Transverse colon (tissue), 3 donors: ENCODE measurements at regions not wholly inside any gene's neighbourhood (a gene's known extent, or its start where the extent isn't known, plus 50 kb on each side); places are given as distances from the start of the nearest gene placed in this dataset.

ENCODE experiments used
- CTCF ChIP-seq, 5 experiments: fragments of 200-600 bp in 3 of 5; fragments of 450-650 bp in 2 of 5; sonication (generic) in 3 of 5; IDR thresholded peaks; 1 replicate in 2 of 5; 2 replicates in 3 of 5; pipeline ENCODE4 v1.5.1; 2016 to 2017; ENCODE audit warnings: antibody characterized with exemption in 5 of 5, inconsistent platforms in 3 of 5, mild to moderate bottlenecking in 2 of 5, moderate library complexity in 1 of 5
- POLR2A ChIP-seq: fragments of 450-650 bp; IDR thresholded peaks from one replicate; pipeline ENCODE4 v1.6.1; 2016; ENCODE audit warnings: antibody characterized with exemption, mild to moderate bottlenecking, moderate library complexity

DNA sequence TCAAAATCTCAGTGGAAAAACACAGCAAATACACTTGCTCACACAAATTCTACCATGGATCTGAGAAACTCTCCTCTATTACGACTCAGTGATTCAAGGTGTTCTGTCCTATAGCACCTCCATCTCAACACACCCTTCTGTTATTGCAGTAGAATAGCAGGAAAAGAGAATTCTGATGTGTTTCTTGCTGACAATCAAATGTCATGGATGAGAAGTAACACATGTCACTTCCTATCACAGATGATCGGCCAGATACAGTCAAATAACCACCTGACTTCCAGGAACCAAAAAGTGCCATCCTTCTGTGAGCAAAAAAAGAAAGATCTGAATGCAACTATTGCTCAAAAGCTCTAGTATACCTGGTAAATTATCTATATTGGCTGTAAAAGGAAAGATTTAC, 734.2 kb upstream of the GBE1 start:
- TF ChIP-seq CTCF (IDR thresholded peaks at IDR 0.05), result no peak
- no peak for TF ChIP-seq POLR2A
